Ectodermal cell (in vitro differentiated cells): ENCODE measurements at regions not wholly inside any gene's neighbourhood (a gene's known extent, or its start where the extent isn't known, plus 50 kb on each side); places are given as distances from the start of the nearest gene placed in this dataset.
"Not testable (repeated sequence)": the region's sequence is repeated elsewhere in the genome, so short reads cannot be mapped to it uniquely, and the experiment has no call there.

Experiments used
- H3K27ac ChIP-seq: 2 replicates; pipeline ENCODE4 v1.7.0; 2013; ENCODE audit warnings: mild to moderate bottlenecking, low read depth, low read length; ENCODE audit not compliant: insufficient read depth, poor library complexity, severe bottlenecking
- H3K27me3 ChIP-seq: 2 replicates; pipeline ENCODE4 v1.7.0; 2013; ENCODE audit warnings: mild to moderate bottlenecking, low read length; ENCODE audit not compliant: insufficient read depth, control insufficient read depth, poor library complexity, severe bottlenecking
- H3K36me3 ChIP-seq: one replicate; pipeline ENCODE4 v1.7.0; 2013; ENCODE audit warnings: low read length; ENCODE audit not compliant: control insufficient read depth, insufficient read depth
- H3K4me1 ChIP-seq: one replicate; pipeline ENCODE4 v1.7.0; 2013; ENCODE audit warnings: low read length; ENCODE audit not compliant: control insufficient read depth, insufficient read depth
- H3K4me3 ChIP-seq: 2 replicates; pipeline ENCODE4 v1.7.0; 2013; ENCODE audit warnings: low read depth, low read length, control low read depth; ENCODE audit not compliant: insufficient read depth
- H3K9me3 ChIP-seq: 2 replicates; pipeline ENCODE4 v1.7.0; 2013; ENCODE audit warnings: mild to moderate bottlenecking, low read length, moderate library complexity; ENCODE audit not compliant: control insufficient read depth
- WGBS, 2 experiments: methylation state at CpG; one replicate each; pipeline ENCODE4 v1.1.7; 2013; ENCODE audit warnings: missing lambda C conversion rate in 2 of 2; 5-methylcytosine and 5-hydroxymethylcytosine counted together

- Histone ChIP-seq H3K4me1 (no peaks in the 10 kb centered on the region), H3K9me3 (no peaks in the 10 kb centered on the region), H3K27ac (no peak overlapping the region), H3K27me3 (no peaks in the 10 kb centered on the region), H3K36me3 (no peaks in the 10 kb centered on the region), H3K4me3 (no peak overlapping the region)
- WGBS, 2 experiments = 94 to 98% methylated on average over 7 of the region's 7 CpGs
Observed at GRCh38 chr4:131441004-131441688, 1707.9 kb upstream of the PCDH10 start.

- no peaks in the 10 kb centered on the region for H3K36me3 ChIP-seq
- H3K4me3 ChIP-seq = no peak overlapping the region
- H3K27ac ChIP-seq = no peak overlapping the region
- H3K27me3 ChIP-seq = no peaks in the 10 kb centered on the region
- H3K4me1 ChIP-seq = no peaks in the 10 kb centered on the region
- WGBS, 2 experiments = 82 to 95% methylated on average over 3 to 5 of the region's 6 CpGs
- H3K9me3 ChIP-seq = no peaks in the 10 kb centered on the region
Observed at GRCh38 chr4:131447883-131448282, 1701.2 kb upstream of the PCDH10 start.

- Histone ChIP-seq H3K4me3 (no peak overlapping the region), H3K4me1 (no peaks in the 10 kb centered on the region), H3K27me3 (no peaks in the 10 kb centered on the region), H3K27ac (no peak overlapping the region), H3K9me3 (no peaks in the 10 kb centered on the region), H3K36me3 (no peaks in the 10 kb centered on the region)
- WGBS, 2 experiments = 100% methylated on average over 1 of the region's 1 CpG; no CpG with 5 or more reads in 1 of the 2 experiments
Observed at GRCh38 chr4:131450572-131451209, 1698.4 kb upstream of the PCDH10 start.

- Histone ChIP-seq H3K27ac (no peak overlapping the region), H3K9me3 (no peaks in the 10 kb centered on the region), H3K27me3 (no peaks in the 10 kb centered on the region), H3K4me3 (no peak overlapping the region), H3K36me3 (no peaks in the 10 kb centered on the region), H3K4me1 (no peaks in the 10 kb centered on the region)
- WGBS, 2 experiments = 79 to 82% methylated on average over 4 of the region's 4 CpGs
Observed at GRCh38 chr4:131459430-131460101, 1689.5 kb upstream of the PCDH10 start.

- Histone ChIP-seq H3K27ac (no peak overlapping the region), H3K9me3 (no peaks in the 10 kb centered on the region), H3K36me3 (no peaks in the 10 kb centered on the region), H3K27me3 (no peaks in the 10 kb centered on the region), H3K4me3 (no peak overlapping the region), H3K4me1 (no peaks in the 10 kb centered on the region)
Observed at GRCh38 chr4:131470360-131470759, 1678.7 kb upstream of the PCDH10 start.

- no peaks in the 10 kb centered on the region for H3K9me3 ChIP-seq
- H3K36me3 ChIP-seq = no peaks in the 10 kb centered on the region
- no peaks in the 10 kb centered on the region for H3K4me1 ChIP-seq
- WGBS, 2 experiments = 89 to 94% methylated on average over 1 to 2 of the region's 2 CpGs
- no peak overlapping the region for H3K4me3 ChIP-seq
- H3K27ac ChIP-seq = no peak overlapping the region
- no peaks in the 10 kb centered on the region for H3K27me3 ChIP-seq
Observed at GRCh38 chr4:131488772-131489171, 1660.3 kb upstream of the PCDH10 start.

- H3K4me1 ChIP-seq, H3K27me3 ChIP-seq, H3K9me3 ChIP-seq, H3K36me3 ChIP-seq, H3K27ac ChIP-seq, H3K4me3 ChIP-seq: not testable (repeated sequence)
- WGBS, 2 experiments = 90 to 92% methylated on average over 5 of the region's 5 CpGs
Observed at GRCh38 chr4:131496211-131496610, 1652.9 kb upstream of the PCDH10 start.

- WGBS, 2 experiments = 84% methylated on average over 9 to 10 of the region's 10 CpGs
- Histone ChIP-seq H3K9me3 (no peaks in the 10 kb centered on the region), H3K27ac (no peak overlapping the region), H3K27me3 (no peaks in the 10 kb centered on the region), H3K4me1 (no peaks in the 10 kb centered on the region), H3K4me3 (no peak overlapping the region), H3K36me3 (no peaks in the 10 kb centered on the region)
Observed at GRCh38 chr4:131499141-131499873, 1649.8 kb upstream of the PCDH10 start.

- no peaks in the 10 kb centered on the region for H3K27me3 ChIP-seq
- 86 to 92% methylated on average over 3 of the region's 3 CpGs for WGBS, 2 experiments
- H3K9me3 ChIP-seq = no peaks in the 10 kb centered on the region
- H3K36me3 ChIP-seq = no peaks in the 10 kb centered on the region
- H3K4me3 ChIP-seq = no peak overlapping the region
- H3K4me1 ChIP-seq = no peaks in the 10 kb centered on the region
- H3K27ac ChIP-seq = no peak overlapping the region
Observed at GRCh38 chr4:131509521-131509920, 1639.6 kb upstream of the PCDH10 start.

- H3K9me3 ChIP-seq = no peaks in the 10 kb centered on the region
- no peaks in the 10 kb centered on the region for H3K4me1 ChIP-seq
- H3K36me3 ChIP-seq = no peaks in the 10 kb centered on the region
- no peaks in the 10 kb centered on the region for H3K27me3 ChIP-seq
- H3K4me3 ChIP-seq = no peak overlapping the region
- 93 to 100% methylated on average over 1 of the region's 1 CpG for WGBS, 2 experiments
- H3K27ac ChIP-seq = no peak overlapping the region
Observed at GRCh38 chr4:131526686-131527085, 1622.4 kb upstream of the PCDH10 start.
